IMR-90 (cell line): ENCODE measurements at regions not wholly inside any gene's neighbourhood (a gene's known extent, or its start where the extent isn't known, plus 50 kb on each side); places are given as distances from the start of the nearest gene placed in this dataset.

Experiments used
- BHLHE40 ChIP-seq: fragments of 150-350 bp; IDR thresholded peaks from 2 replicates; pipeline ENCODE4 v1.6.1; 2016; ENCODE audit warnings: mild to moderate bottlenecking, low read depth, low read length
- FOS ChIP-seq: fragments of 150-350 bp; IDR thresholded peaks from 2 replicates; pipeline ENCODE4 v1.6.1; 2016; ENCODE audit warnings: low read depth, low read length
- MAZ ChIP-seq: IDR thresholded peaks from 2 replicates; pipeline ENCODE4 v1.6.1; 2012; ENCODE audit warnings: low read depth, mild to moderate bottlenecking, low read length, improper control_type of control experiment, moderate library complexity, borderline replicate concordance
- NFE2L2 ChIP-seq: fragments of 150-350 bp; IDR thresholded peaks from 2 replicates; pipeline ENCODE4 v1.6.1; 2016; ENCODE audit warnings: low read depth, mild to moderate bottlenecking, low read length
- POLR2A ChIP-seq: IDR thresholded peaks from 2 replicates; pipeline ENCODE4 v1.6.1; 2012; ENCODE audit warnings: mild to moderate bottlenecking, low read depth, low read length
- RAD21 ChIP-seq: IDR thresholded peaks from 2 replicates; pipeline ENCODE4 v1.6.1; 2012; ENCODE audit warnings: low read length, improper control_type of control experiment
- RFX5 ChIP-seq: IDR thresholded peaks from 2 replicates; pipeline ENCODE4 v1.8.0; 2012; ENCODE audit warnings: low read depth, mild to moderate bottlenecking, low read length, moderate library complexity
- TF ChIP-seq, protein P1 (sequence below): conservative IDR thresholded peaks from 2 replicates; pipeline ENCODE4 v1.5.1; 2012; ENCODE audit warnings: mild to moderate bottlenecking, low read depth, low read length, improper control_type of control experiment
- TF ChIP-seq, protein P2 (sequence below): fragments of 150-350 bp; IDR thresholded peaks from 2 replicates; pipeline ENCODE4 v1.6.1; 2016; ENCODE audit warnings: low read depth, mild to moderate bottlenecking, low read length, moderate library complexity, borderline replicate concordance

DNA sequence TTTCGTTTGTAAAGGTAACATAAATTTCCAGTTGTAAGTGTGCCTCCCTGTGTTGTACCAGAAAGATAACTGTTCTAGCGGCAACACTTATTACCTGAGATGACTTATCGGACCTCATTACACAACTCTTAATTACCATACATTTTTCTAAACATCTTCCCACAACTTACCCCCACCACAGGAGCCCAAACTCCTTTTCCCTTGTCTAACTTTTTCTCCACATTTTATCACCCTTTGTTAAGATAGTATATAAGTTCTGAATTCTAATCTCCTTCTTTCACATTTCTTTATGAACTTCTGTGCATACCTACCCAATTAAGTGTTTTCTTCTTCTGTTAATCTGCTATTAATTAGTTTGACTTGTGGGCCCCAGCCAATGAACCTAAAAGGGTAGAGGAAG lies 143.7 kb upstream of the CAMK1G start:
- TF ChIP-seq POLR2A (no peak), RAD21 (no peak), FOS (no peak), NFE2L2 (no peak), BHLHE40 (no peak), RFX5 (no peak), MAZ (no peak)
- TF ChIP-seq, protein P1, sequence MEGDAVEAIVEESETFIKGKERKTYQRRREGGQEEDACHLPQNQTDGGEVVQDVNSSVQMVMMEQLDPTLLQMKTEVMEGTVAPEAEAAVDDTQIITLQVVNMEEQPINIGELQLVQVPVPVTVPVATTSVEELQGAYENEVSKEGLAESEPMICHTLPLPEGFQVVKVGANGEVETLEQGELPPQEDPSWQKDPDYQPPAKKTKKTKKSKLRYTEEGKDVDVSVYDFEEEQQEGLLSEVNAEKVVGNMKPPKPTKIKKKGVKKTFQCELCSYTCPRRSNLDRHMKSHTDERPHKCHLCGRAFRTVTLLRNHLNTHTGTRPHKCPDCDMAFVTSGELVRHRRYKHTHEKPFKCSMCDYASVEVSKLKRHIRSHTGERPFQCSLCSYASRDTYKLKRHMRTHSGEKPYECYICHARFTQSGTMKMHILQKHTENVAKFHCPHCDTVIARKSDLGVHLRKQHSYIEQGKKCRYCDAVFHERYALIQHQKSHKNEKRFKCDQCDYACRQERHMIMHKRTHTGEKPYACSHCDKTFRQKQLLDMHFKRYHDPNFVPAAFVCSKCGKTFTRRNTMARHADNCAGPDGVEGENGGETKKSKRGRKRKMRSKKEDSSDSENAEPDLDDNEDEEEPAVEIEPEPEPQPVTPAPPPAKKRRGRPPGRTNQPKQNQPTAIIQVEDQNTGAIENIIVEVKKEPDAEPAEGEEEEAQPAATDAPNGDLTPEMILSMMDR = no peak
- TF ChIP-seq, protein P2, sequence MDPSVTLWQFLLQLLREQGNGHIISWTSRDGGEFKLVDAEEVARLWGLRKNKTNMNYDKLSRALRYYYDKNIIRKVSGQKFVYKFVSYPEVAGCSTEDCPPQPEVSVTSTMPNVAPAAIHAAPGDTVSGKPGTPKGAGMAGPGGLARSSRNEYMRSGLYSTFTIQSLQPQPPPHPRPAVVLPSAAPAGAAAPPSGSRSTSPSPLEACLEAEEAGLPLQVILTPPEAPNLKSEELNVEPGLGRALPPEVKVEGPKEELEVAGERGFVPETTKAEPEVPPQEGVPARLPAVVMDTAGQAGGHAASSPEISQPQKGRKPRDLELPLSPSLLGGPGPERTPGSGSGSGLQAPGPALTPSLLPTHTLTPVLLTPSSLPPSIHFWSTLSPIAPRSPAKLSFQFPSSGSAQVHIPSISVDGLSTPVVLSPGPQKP = no peak
